ENCODE measurements at regions not wholly inside any gene's neighbourhood (a gene's known extent, or its start where the extent isn't known, plus 50 kb on each side); places are given as distances from the start of the nearest gene placed in this dataset.

GRCh38 chr3:13708871-13709595 is 160.1 kb downstream of the FBLN2 start:
- Histone ChIP-seq H3K27me3 (no peaks in the 10 kb centered on the region), H3K4me3 (no peak overlapping the region), H3K27ac (no peak overlapping the region), H3K36me3 (no peaks in the 10 kb centered on the region), H3K4me1 (no peaks in the 10 kb centered on the region), H3K9me3 (no peaks in the 10 kb centered on the region)
- TF ChIP-seq CTCF (IDR thresholded peaks at IDR 0.05) = no peak
- TF ChIP-seq POLR2AphosphoS5 (IDR thresholded peaks at IDR 0.05) = no peak
- no peak for TF ChIP-seq POLR2A (IDR thresholded peaks at IDR 0.05)
- TF ChIP-seq EP300 (IDR thresholded peaks at IDR 0.05) = no peak
- DNase-seq = no peak
- WGBS, 2 donors = 67 to 74% methylated on average over 6 of the region's 6 CpGs
- intact Hi-C loops (cut with DNase I) = no loop called here

- H3K27ac ChIP-seq = no peak overlapping the region
- H3K9me3 ChIP-seq = no peaks in the 10 kb centered on the region
- intact Hi-C loops (cut with DNase I) = no loop called here
- WGBS, 2 donors = 72 to 74% methylated on average over 7 of the region's 7 CpGs
- no peak overlapping the region for H3K4me3 ChIP-seq
- H3K27me3 ChIP-seq = peaks cover 0 to 4% (median 0%) of the 10 kb centered on the region in 3 donors
- no peaks in the 10 kb centered on the region for H3K36me3 ChIP-seq
- TF ChIP-seq EP300 (IDR thresholded peaks at IDR 0.05) = no peak
- no peak for TF ChIP-seq CTCF (IDR thresholded peaks at IDR 0.05)
- TF ChIP-seq POLR2A (IDR thresholded peaks at IDR 0.05) = no peak
- TF ChIP-seq POLR2AphosphoS5 (IDR thresholded peaks at IDR 0.05) = no peak
- no peaks in the 10 kb centered on the region for H3K4me1 ChIP-seq
- peak; percentile 41 for DNase-seq
Observed at GRCh38 chr3:13708301-13708700, 159.4 kb downstream of the FBLN2 start.

- peaks cover 0 to 4% (median 0%) of the 10 kb centered on the region in 3 donors for H3K27me3 ChIP-seq
- H3K4me3 ChIP-seq = no peak overlapping the region
- WGBS, 2 donors = 88 to 90% methylated on average over 5 of the region's 5 CpGs
- H3K4me1 ChIP-seq = no peaks in the 10 kb centered on the region
- H3K36me3 ChIP-seq = no peaks in the 10 kb centered on the region
- TF ChIP-seq EP300 (IDR thresholded peaks at IDR 0.05) (no peak), CTCF (IDR thresholded peaks at IDR 0.05) (no peak), POLR2A (IDR thresholded peaks at IDR 0.05) (no peak), POLR2AphosphoS5 (IDR thresholded peaks at IDR 0.05) (no peak)
- no peak overlapping the region for H3K27ac ChIP-seq
- intact Hi-C loops (cut with DNase I) = no loop called here
- DNase-seq = peak; percentile 28
- H3K9me3 ChIP-seq = no peaks in the 10 kb centered on the region
Observed at GRCh38 chr3:13707456-13707855, 158.5 kb downstream of the FBLN2 start.

- no peak overlapping the region for H3K4me3 ChIP-seq
- intact Hi-C loops (cut with DNase I) = no loop called here
- TF ChIP-seq EP300 (IDR thresholded peaks at IDR 0.05) = no peak
- TF ChIP-seq POLR2AphosphoS5 (IDR thresholded peaks at IDR 0.05) = no peak
- TF ChIP-seq CTCF (IDR thresholded peaks at IDR 0.05) = no peak
- TF ChIP-seq POLR2A (IDR thresholded peaks at IDR 0.05) = no peak
- no peaks in the 10 kb centered on the region for H3K9me3 ChIP-seq
- no peak overlapping the region for H3K27ac ChIP-seq
- no peaks in the 10 kb centered on the region for H3K36me3 ChIP-seq
- peak; percentile 15 for DNase-seq
- H3K27me3 ChIP-seq = peaks cover 0 to 4% (median 0%) of the 10 kb centered on the region in 3 donors
- 83 to 84% methylated on average over 4 of the region's 4 CpGs for WGBS, 2 donors
- no peaks in the 10 kb centered on the region for H3K4me1 ChIP-seq
Observed at GRCh38 chr3:13706886-13707285, 158.0 kb downstream of the FBLN2 start.

- H3K4me1 ChIP-seq = no peaks in the 10 kb centered on the region
- H3K4me3 ChIP-seq = no peak overlapping the region
- H3K9me3 ChIP-seq = no peaks in the 10 kb centered on the region
- TF ChIP-seq CTCF (IDR thresholded peaks at IDR 0.05) (no peak), POLR2A (IDR thresholded peaks at IDR 0.05) (no peak), EP300 (IDR thresholded peaks at IDR 0.05) (no peak), POLR2AphosphoS5 (IDR thresholded peaks at IDR 0.05) (no peak)
- no peaks in the 10 kb centered on the region for H3K36me3 ChIP-seq
- 71 to 75% methylated on average over 2 of the region's 2 CpGs for WGBS, 2 donors
- H3K27ac ChIP-seq = no peak overlapping the region
- peak; percentile 24 for DNase-seq
- intact Hi-C loops (cut with DNase I) = no loop called here
- H3K27me3 ChIP-seq = peaks cover 0 to 4% (median 0%) of the 10 kb centered on the region in 3 donors
Observed at GRCh38 chr3:13706451-13706850, 157.5 kb downstream of the FBLN2 start.
